Activated T-helper 1 cell treated with Interleukin-2 at 50 U/mL for 16 hours (primary cell): ENCODE measurements at regions not wholly inside any gene's neighbourhood (a gene's known extent, or its start where the extent isn't known, plus 50 kb on each side); places are given as distances from the start of the nearest gene placed in this dataset.

Source experiments
- DNase-seq: peaks from one replicate; pipeline ENCODE4 v3.0.0-alpha.2; 2020; ENCODE audit warnings: low read depth

- DNase-seq = no peak
Observed at GRCh38 chr16:85187886-85188285, 75.6 kb upstream of the CIBAR2 start.

- DNase-seq = no peak
Observed at GRCh38 chr16:85188822-85189672, 76.8 kb upstream of the CIBAR2 start.

GRCh38 chr16:85190572-85190971 is 78.3 kb upstream of the CIBAR2 start:
- no peak for DNase-seq

- DNase-seq = no peak
Observed at GRCh38 chr16:85191341-85191965, 79.2 kb upstream of the CIBAR2 start.

GRCh38 chr16:85192238-85193114 is 80.2 kb upstream of the CIBAR2 start:
- no peak for DNase-seq

- DNase-seq = no peak
Observed at GRCh38 chr16:85193115-85193493, 80.8 kb upstream of the CIBAR2 start.

GRCh38 chr16:85193876-85194275 is 81.6 kb upstream of the CIBAR2 start:
- DNase-seq = no peak

GRCh38 chr16:85194307-85195270 is 82.3 kb upstream of the CIBAR2 start:
- DNase-seq = no peak

- DNase-seq = no peak
Observed at GRCh38 chr16:85195271-85195647, 83.0 kb upstream of the CIBAR2 start.

- no peak for DNase-seq
Observed at GRCh38 chr16:85195900-85196772, 83.9 kb upstream of the CIBAR2 start.

GRCh38 chr16:85196976-85197375 is 84.7 kb upstream of the CIBAR2 start:
- no peak for DNase-seq

GRCh38 chr16:85197611-85198566 is 85.6 kb upstream of the CIBAR2 start:
- no peak for DNase-seq

- DNase-seq = no peak
Observed at GRCh38 chr16:85199069-85199725, 86.9 kb upstream of the CIBAR2 start.

GRCh38 chr16:85199880-85200279 is 87.6 kb upstream of the CIBAR2 start:
- DNase-seq = no peak

- DNase-seq = no peak
Observed at GRCh38 chr16:85200471-85201278, 88.4 kb upstream of the CIBAR2 start.

- no peak for DNase-seq
Observed at GRCh38 chr16:85201574-85201973, 89.3 kb upstream of the CIBAR2 start.

GRCh38 chr16:85202051-85202601 is 89.9 kb upstream of the CIBAR2 start:
- DNase-seq = no peak
